NB4 (cell line): ENCODE measurements at regions not wholly inside any gene's neighbourhood (a gene's known extent, or its start where the extent isn't known, plus 50 kb on each side); places are given as distances from the start of the nearest gene placed in this dataset.

Experiments
- DNase-seq: peaks from one replicate; pipeline ENCODE4 v3.0.0; 2010; ENCODE audit warnings: low read depth
- H3K4me3 ChIP-seq: one replicate; pipeline ENCODE4 v1.5.1; 2011; ENCODE audit warnings: mild to moderate bottlenecking, low read depth, low read length, moderate library complexity
- CTCF ChIP-seq: IDR thresholded peaks from one replicate; pipeline ENCODE4 v1.5.1; 2012; ENCODE audit warnings: low read depth, low read length
- MAX ChIP-seq: IDR thresholded peaks from 2 replicates; pipeline ENCODE4 v1.6.1; 2011; ENCODE audit warnings: low read depth, low read length
- MYC ChIP-seq: IDR thresholded peaks from 2 replicates; pipeline ENCODE4 v1.6.1; 2011; ENCODE audit warnings: low read depth, low read length
- POLR2A ChIP-seq: IDR thresholded peaks from 2 replicates; pipeline ENCODE4 v1.6.1; 2011; ENCODE audit warnings: mild to moderate bottlenecking; ENCODE audit not compliant: insufficient read length; ENCODE audit errors: extremely low read depth

- TF ChIP-seq CTCF (no peak), MYC (no peak)
- no peak overlapping the region for H3K4me3 ChIP-seq
- DNase-seq = no peak
Measured at GRCh38 chr6:165974817-165975216, 192.8 kb downstream of the TBXT start.

GRCh38 chr6:165973473-165973872, 194.2 kb downstream of the TBXT start:
- DNase-seq = no peak
- no peak overlapping the region for H3K4me3 ChIP-seq
- TF ChIP-seq MYC (no peak), POLR2A (no peak), CTCF (no peak), MAX (no peak)

- no peak for DNase-seq
- no peak for TF ChIP-seq MAX
- no peak for TF ChIP-seq CTCF
- no peak for TF ChIP-seq MYC
- no peak for TF ChIP-seq POLR2A
- H3K4me3 ChIP-seq = no peak overlapping the region
Measured at GRCh38 chr6:165972139-165972802, 195.4 kb downstream of the TBXT start.

- H3K4me3 ChIP-seq = no peak overlapping the region
- DNase-seq = no peak
- TF ChIP-seq MAX (no peak), CTCF (no peak), POLR2A (no peak), MYC (no peak)
Measured at GRCh38 chr6:165971202-165971601, 196.4 kb downstream of the TBXT start.

GRCh38 chr6:165970001-165970400, 197.7 kb downstream of the TBXT start:
- no peak overlapping the region for H3K4me3 ChIP-seq
- TF ChIP-seq POLR2A (no peak), CTCF (no peak), MAX (no peak), MYC (no peak)
- DNase-seq = no peak

- no peak for DNase-seq
Measured at GRCh38 chr6:165969184-165969583, 198.5 kb downstream of the TBXT start.

More at GRCh38 chr6:165969184-165969583, 198.5 kb downstream of the TBXT start:
- no peak for TF ChIP-seq POLR2A
- no peak for TF ChIP-seq CTCF
- TF ChIP-seq MAX = no peak
- TF ChIP-seq MYC = no peak
- no peak overlapping the region for H3K4me3 ChIP-seq
